Activated CD4-positive, alpha-beta T cell treated with anti-CD3 and anti-CD28 coated beads for 48 hours (primary cell): ENCODE measurements at regions not wholly inside any gene's neighbourhood (a gene's known extent, or its start where the extent isn't known, plus 50 kb on each side); places are given as distances from the start of the nearest gene placed in this dataset.
A peak's percentile ranks its signal among the peaks of the same experiment; 100 is the strongest.

Source experiments
- DNase-seq: peaks from one replicate; pipeline ENCODE4 v3.0.0-alpha.2; 2020

GRCh38 chr14:37903343-37904191, 304.1 kb upstream of the SSTR1 start:
- peak; percentile 9 for DNase-seq

- no peak for DNase-seq
Observed at GRCh38 chr14:37924622-37925021, 283.1 kb upstream of the SSTR1 start.

GRCh38 chr14:37932008-37932407, 275.7 kb upstream of the SSTR1 start:
- no peak for DNase-seq

- DNase-seq = no peak
Observed at GRCh38 chr14:37932481-37932880, 275.2 kb upstream of the SSTR1 start.

GRCh38 chr14:37936971-37937370, 270.7 kb upstream of the SSTR1 start:
- DNase-seq = no peak

- no peak for DNase-seq
Observed at GRCh38 chr14:37939442-37940028, 268.2 kb upstream of the SSTR1 start.

- no peak for DNase-seq
Observed at GRCh38 chr14:37945959-37946358, 261.7 kb upstream of the SSTR1 start.

- DNase-seq = no peak
Observed at GRCh38 chr14:37946819-37947218, 260.9 kb upstream of the SSTR1 start.

- no peak for DNase-seq
Observed at GRCh38 chr14:37948266-37948665, 259.4 kb upstream of the SSTR1 start.

- no peak for DNase-seq
Observed at GRCh38 chr14:37968664-37969240, 239.0 kb upstream of the SSTR1 start.

- no peak for DNase-seq
Observed at GRCh38 chr14:37969511-37969979, 238.2 kb upstream of the SSTR1 start.

- no peak for DNase-seq
Observed at GRCh38 chr14:37970696-37971095, 237.0 kb upstream of the SSTR1 start.

- DNase-seq = no peak
Observed at GRCh38 chr14:37972941-37973887, 234.5 kb upstream of the SSTR1 start.

GRCh38 chr14:37974421-37974820, 233.3 kb upstream of the SSTR1 start:
- no peak for DNase-seq

GRCh38 chr14:37977481-37977880, 230.2 kb upstream of the SSTR1 start:
- no peak for DNase-seq

- peak; percentile 62 for DNase-seq
Observed at GRCh38 chr14:37985826-37986470, 221.8 kb upstream of the SSTR1 start.

GRCh38 chr14:37988472-37988871, 219.2 kb upstream of the SSTR1 start:
- no peak for DNase-seq

- no peak for DNase-seq
Observed at GRCh38 chr14:37991027-37991426, 216.7 kb upstream of the SSTR1 start.

GRCh38 chr14:37992499-37992898, 215.2 kb upstream of the SSTR1 start:
- DNase-seq = no peak

GRCh38 chr14:37994846-37995372, 212.8 kb upstream of the SSTR1 start:
- DNase-seq = no peak

- no peak for DNase-seq
Observed at GRCh38 chr14:37997017-37997416, 210.7 kb upstream of the SSTR1 start.

GRCh38 chr14:38000340-38000739, 207.4 kb upstream of the SSTR1 start:
- DNase-seq = no peak
